ENCODE measurements at regions not wholly inside any gene's neighbourhood (a gene's known extent, or its start where the extent isn't known, plus 50 kb on each side); places are given as distances from the start of the nearest gene placed in this dataset.

DNA sequence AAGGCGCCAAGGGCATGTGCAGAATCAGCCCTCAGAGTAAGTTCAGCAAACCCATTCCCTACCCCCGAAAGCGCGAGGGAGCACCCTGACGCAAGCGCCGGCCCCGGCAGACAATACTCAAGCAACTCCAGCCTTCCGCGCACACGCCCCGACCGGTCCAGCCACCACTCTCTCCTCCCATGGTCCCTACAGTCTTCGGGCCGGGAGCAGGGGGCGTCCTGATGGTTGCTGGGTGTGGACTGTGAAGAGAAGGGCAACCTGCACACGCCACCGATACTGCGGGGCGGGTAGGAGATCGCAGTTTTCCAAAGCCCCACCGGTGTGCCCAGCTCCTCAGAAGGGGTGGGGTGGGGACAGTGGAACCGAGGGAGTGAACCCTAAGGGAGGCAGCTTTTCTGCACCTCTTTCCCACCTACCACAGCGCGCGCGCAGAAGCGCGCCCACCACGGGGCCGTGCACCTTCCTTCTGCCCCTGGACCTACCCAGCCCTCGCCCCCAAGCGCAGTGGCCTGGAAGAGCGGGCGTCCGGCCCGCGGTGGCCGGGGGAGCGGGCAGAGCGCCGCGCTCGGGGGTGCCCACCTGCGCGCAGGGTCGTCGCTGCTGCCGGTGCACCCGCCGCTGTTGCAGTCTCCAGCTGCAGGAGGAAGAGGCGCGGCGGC lies 650.2 kb upstream of the DIPK2B start:
- Mint-ChIP-seq H3K27ac (peak overlapping the region; percentile 94 to 100 (median 97)), H3K36me3 (ENCODE audit: insufficient read depth in 1 of 3, low read depth in 3 of 3) (peaks cover 35 to 43% (median 43%) of the 10 kb centered on the region in 3 experiments), H3K27me3 (ENCODE audit: low read depth) (no peaks in the 10 kb centered on the region), H3K4me1 (peaks cover 30 to 50% of the 10 kb centered on the region in 2 experiments), H3K9me3 (peaks cover 56 to 62% of the 10 kb centered on the region in 2 experiments), H3K4me3 (peak overlapping the region; percentile 95 to 99)
- Histone ChIP-seq H2BK20ac (ENCODE audit: low read depth, low read length, poor library complexity, severe bottlenecking) (no peak overlapping the region), H3K18ac (ENCODE audit: insufficient read length, low read depth, low read length) (peak overlapping the region; percentile 76), H2AK5ac (ENCODE audit: insufficient read length, low read length) (no peak overlapping the region), H3K56ac (ENCODE audit: insufficient read length, low read depth, low read length) (peak overlapping the region; percentile 85), H4K91ac (ENCODE audit: insufficient read length, low read depth, low read length) (no peak overlapping the region), H3K27ac (ENCODE audit: insufficient read length, low read depth, low read length) (no peak overlapping the region), H3K14ac (ENCODE audit: insufficient read depth, low read length) (peak overlapping the region; percentile 86), H3K79me2 (ENCODE audit: insufficient read depth, low read length) (peaks cover 37% of the 10 kb centered on the region; the same call in 1 of the 2 replicates), H2BK5ac (ENCODE audit: insufficient read length, low read length) (peak overlapping the region; percentile 88), H3K4me2 (ENCODE audit: insufficient read depth, insufficient read length, low read length) (peak overlapping the region; percentile 84), H2BK120ac (ENCODE audit: low read depth, low read length, poor library complexity, severe bottlenecking) (no peak overlapping the region), H3K23me2 (ENCODE audit: insufficient read length, low read depth, low read length, poor library complexity, severe bottlenecking) (no peaks in the 10 kb centered on the region), H2BK12ac (ENCODE audit: insufficient read length, low read depth, low read length) (no peak overlapping the region), H3K9ac (ENCODE audit: extremely low read depth, insufficient read length, low read length) (peak overlapping the region; percentile 99), H4K8ac (replicated peaks; ENCODE audit: insufficient read length, low read depth, low read length) (peak overlapping the region; percentile 34), H3K23ac (ENCODE audit: insufficient read length, low read depth, low read length) (no peak overlapping the region), H3K4me1 (ENCODE audit: insufficient read depth, low read length) (peaks cover 6% of the 10 kb centered on the region; the same call in 1 of the 2 replicates), H3K79me1 (ENCODE audit: insufficient read depth, low read depth, low read length, poor library complexity, severe bottlenecking) (no peaks in the 10 kb centered on the region), H4K20me1 (ENCODE audit: control insufficient read depth, insufficient read depth, insufficient read length) (no peaks in the 10 kb centered on the region), H4K5ac (ENCODE audit: insufficient read length, low read depth, low read length) (peak overlapping the region; percentile 27), H2AFZ (ENCODE audit: low read length) (no peak overlapping the region), H3T11ph (ENCODE audit: low read length) (no peak overlapping the region), H3K9me3 (ENCODE audit: control insufficient read depth, low read depth, low read length) (no peaks in the 10 kb centered on the region), H2BK15ac (ENCODE audit: low read depth, low read length) (no peak overlapping the region), H3K4ac (ENCODE audit: low read depth, low read length) (no peak overlapping the region), H3K27me3 (ENCODE audit: insufficient read depth, low read length) (no peaks in the 10 kb centered on the region)
- TF ChIP-seq, protein P1, sequence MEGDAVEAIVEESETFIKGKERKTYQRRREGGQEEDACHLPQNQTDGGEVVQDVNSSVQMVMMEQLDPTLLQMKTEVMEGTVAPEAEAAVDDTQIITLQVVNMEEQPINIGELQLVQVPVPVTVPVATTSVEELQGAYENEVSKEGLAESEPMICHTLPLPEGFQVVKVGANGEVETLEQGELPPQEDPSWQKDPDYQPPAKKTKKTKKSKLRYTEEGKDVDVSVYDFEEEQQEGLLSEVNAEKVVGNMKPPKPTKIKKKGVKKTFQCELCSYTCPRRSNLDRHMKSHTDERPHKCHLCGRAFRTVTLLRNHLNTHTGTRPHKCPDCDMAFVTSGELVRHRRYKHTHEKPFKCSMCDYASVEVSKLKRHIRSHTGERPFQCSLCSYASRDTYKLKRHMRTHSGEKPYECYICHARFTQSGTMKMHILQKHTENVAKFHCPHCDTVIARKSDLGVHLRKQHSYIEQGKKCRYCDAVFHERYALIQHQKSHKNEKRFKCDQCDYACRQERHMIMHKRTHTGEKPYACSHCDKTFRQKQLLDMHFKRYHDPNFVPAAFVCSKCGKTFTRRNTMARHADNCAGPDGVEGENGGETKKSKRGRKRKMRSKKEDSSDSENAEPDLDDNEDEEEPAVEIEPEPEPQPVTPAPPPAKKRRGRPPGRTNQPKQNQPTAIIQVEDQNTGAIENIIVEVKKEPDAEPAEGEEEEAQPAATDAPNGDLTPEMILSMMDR (conservative IDR thresholded peaks at IDR 0.05): no peak
- WGBS (ENCODE audit: extremely low coverage, insufficient read length, low lambda C conversion rate): no CpG with 5 or more reads among the region's 54 CpGs
- peak; percentile 30 for DNase-seq
